ENCODE measurements at regions not wholly inside any gene's neighbourhood (a gene's known extent, or its start where the extent isn't known, plus 50 kb on each side); places are given as distances from the start of the nearest gene placed in this dataset.

GRCh38 chr5:15393146-15393545, 106.8 kb upstream of the FBXL7 start:
- no peak for DNase-seq
- TF ChIP-seq GATA1 (IDR thresholded peaks at IDR 0.05; ENCODE audit: low read depth, low read length): no peak
- TF ChIP-seq POLR2A (IDR thresholded peaks at IDR 0.05; ENCODE audit: low read length): no peak

- TF ChIP-seq POLR2A (IDR thresholded peaks at IDR 0.05; ENCODE audit: low read length) (no peak), GATA1 (IDR thresholded peaks at IDR 0.05; ENCODE audit: low read depth, low read length) (no peak)
Measured at GRCh38 chr5:15391704-15392397, 108.1 kb upstream of the FBXL7 start.

GRCh38 chr5:15388866-15389265, 111.1 kb upstream of the FBXL7 start:
- no peak for DNase-seq
- TF ChIP-seq GATA1 (IDR thresholded peaks at IDR 0.05; ENCODE audit: low read depth, low read length): no peak
- TF ChIP-seq POLR2A (IDR thresholded peaks at IDR 0.05; ENCODE audit: low read length): no peak

More at GRCh38 chr5:15391704-15392397, 108.1 kb upstream of the FBXL7 start:
- DNase-seq: no peak

- TF ChIP-seq POLR2A (IDR thresholded peaks at IDR 0.05; ENCODE audit: low read length) (no peak), GATA1 (IDR thresholded peaks at IDR 0.05; ENCODE audit: low read depth, low read length) (no peak)
Measured at GRCh38 chr5:15387931-15388524, 112.0 kb upstream of the FBXL7 start.

GRCh38 chr5:15386122-15386521, 113.9 kb upstream of the FBXL7 start:
- DNase-seq: no peak
- TF ChIP-seq GATA1 (IDR thresholded peaks at IDR 0.05; ENCODE audit: low read depth, low read length): no peak

More at GRCh38 chr5:15387931-15388524, 112.0 kb upstream of the FBXL7 start:
- DNase-seq: no peak

GRCh38 chr5:15385553-15385952, 114.4 kb upstream of the FBXL7 start:
- TF ChIP-seq POLR2A (IDR thresholded peaks at IDR 0.05; ENCODE audit: low read length): no peak
- TF ChIP-seq GATA1 (IDR thresholded peaks at IDR 0.05; ENCODE audit: low read depth, low read length): no peak
- no peak for DNase-seq

GRCh38 chr5:15385037-15385436, 114.9 kb upstream of the FBXL7 start:
- TF ChIP-seq GATA1 (IDR thresholded peaks at IDR 0.05; ENCODE audit: low read depth, low read length): no peak
- TF ChIP-seq POLR2A (IDR thresholded peaks at IDR 0.05; ENCODE audit: low read length): no peak
- DNase-seq: no peak

GRCh38 chr5:15384581-15384980, 115.4 kb upstream of the FBXL7 start:
- DNase-seq: no peak
- TF ChIP-seq GATA1 (IDR thresholded peaks at IDR 0.05; ENCODE audit: low read depth, low read length): no peak
- TF ChIP-seq POLR2A (IDR thresholded peaks at IDR 0.05; ENCODE audit: low read length): no peak

- TF ChIP-seq POLR2A (IDR thresholded peaks at IDR 0.05; ENCODE audit: low read length) (no peak), GATA1 (IDR thresholded peaks at IDR 0.05; ENCODE audit: low read depth, low read length) (no peak)
- no peak for DNase-seq
Measured at GRCh38 chr5:15384176-15384575, 115.8 kb upstream of the FBXL7 start.

GRCh38 chr5:15383469-15383868, 116.5 kb upstream of the FBXL7 start:
- TF ChIP-seq GATA1 (IDR thresholded peaks at IDR 0.05; ENCODE audit: low read depth, low read length) (no peak), POLR2A (IDR thresholded peaks at IDR 0.05; ENCODE audit: low read length) (no peak)
- DNase-seq: no peak

- no peak for TF ChIP-seq GATA1 (IDR thresholded peaks at IDR 0.05; ENCODE audit: low read depth, low read length)
- no peak for TF ChIP-seq POLR2A (IDR thresholded peaks at IDR 0.05; ENCODE audit: low read length)
- no peak for DNase-seq
Measured at GRCh38 chr5:15383021-15383420, 117.0 kb upstream of the FBXL7 start.

GRCh38 chr5:15377573-15378340, 122.2 kb upstream of the FBXL7 start:
- DNase-seq: no peak
- TF ChIP-seq POLR2A (IDR thresholded peaks at IDR 0.05; ENCODE audit: low read length): no peak
- TF ChIP-seq GATA1 (IDR thresholded peaks at IDR 0.05; ENCODE audit: low read depth, low read length): no peak

GRCh38 chr5:15376803-15377202, 123.2 kb upstream of the FBXL7 start:
- no peak for DNase-seq

GRCh38 chr5:15376088-15376487, 123.9 kb upstream of the FBXL7 start:
- TF ChIP-seq POLR2A (IDR thresholded peaks at IDR 0.05; ENCODE audit: low read length): no peak
- no peak for TF ChIP-seq GATA1 (IDR thresholded peaks at IDR 0.05; ENCODE audit: low read depth, low read length)

More at GRCh38 chr5:15376803-15377202, 123.2 kb upstream of the FBXL7 start:
- TF ChIP-seq GATA1 (IDR thresholded peaks at IDR 0.05; ENCODE audit: low read depth, low read length) (no peak), POLR2A (IDR thresholded peaks at IDR 0.05; ENCODE audit: low read length) (no peak)

More at GRCh38 chr5:15376088-15376487, 123.9 kb upstream of the FBXL7 start:
- no peak for DNase-seq
